ENCODE measurements at regions not wholly inside any gene's neighbourhood (a gene's known extent, or its start where the extent isn't known, plus 50 kb on each side); places are given as distances from the start of the nearest gene placed in this dataset.

DNA sequence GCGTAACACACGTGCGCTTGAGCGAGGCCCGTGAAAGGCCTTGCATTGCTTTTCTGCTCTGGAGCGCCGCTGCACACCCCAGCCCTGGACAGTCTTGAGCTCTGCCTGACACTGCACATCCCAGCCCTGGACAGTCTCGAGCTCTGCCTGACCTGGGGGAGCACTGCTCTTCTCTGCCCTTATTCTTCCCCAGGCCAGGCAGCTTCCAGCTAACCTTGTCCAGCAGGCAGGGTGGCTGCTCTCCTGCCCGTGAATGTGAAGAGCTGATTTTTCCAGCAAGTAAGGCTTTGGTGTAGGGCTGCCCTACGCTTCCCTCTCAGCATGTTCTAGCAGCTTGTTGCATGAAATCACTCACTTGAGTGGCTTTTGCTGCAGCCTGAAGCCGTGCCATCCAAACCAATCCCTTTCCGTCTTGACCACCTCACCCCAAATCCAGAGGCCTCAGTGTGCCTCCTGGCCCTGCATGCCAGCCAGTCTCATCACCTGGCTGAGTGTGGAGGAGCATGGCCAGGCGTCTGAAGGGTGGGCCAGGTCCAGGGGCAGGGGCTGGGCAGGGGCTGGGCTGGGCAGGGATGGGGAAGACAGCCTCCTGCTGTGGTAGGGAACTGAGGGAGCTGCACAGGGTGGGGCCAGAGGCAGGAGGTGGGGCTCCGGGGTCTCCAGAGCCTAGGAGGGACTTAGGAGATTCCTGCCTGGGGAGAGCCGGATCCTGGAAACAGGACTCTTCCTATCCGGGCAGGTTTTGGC lies 89.5 kb upstream of the B3GAT1 start:
- TF ChIP-seq, protein P1, sequence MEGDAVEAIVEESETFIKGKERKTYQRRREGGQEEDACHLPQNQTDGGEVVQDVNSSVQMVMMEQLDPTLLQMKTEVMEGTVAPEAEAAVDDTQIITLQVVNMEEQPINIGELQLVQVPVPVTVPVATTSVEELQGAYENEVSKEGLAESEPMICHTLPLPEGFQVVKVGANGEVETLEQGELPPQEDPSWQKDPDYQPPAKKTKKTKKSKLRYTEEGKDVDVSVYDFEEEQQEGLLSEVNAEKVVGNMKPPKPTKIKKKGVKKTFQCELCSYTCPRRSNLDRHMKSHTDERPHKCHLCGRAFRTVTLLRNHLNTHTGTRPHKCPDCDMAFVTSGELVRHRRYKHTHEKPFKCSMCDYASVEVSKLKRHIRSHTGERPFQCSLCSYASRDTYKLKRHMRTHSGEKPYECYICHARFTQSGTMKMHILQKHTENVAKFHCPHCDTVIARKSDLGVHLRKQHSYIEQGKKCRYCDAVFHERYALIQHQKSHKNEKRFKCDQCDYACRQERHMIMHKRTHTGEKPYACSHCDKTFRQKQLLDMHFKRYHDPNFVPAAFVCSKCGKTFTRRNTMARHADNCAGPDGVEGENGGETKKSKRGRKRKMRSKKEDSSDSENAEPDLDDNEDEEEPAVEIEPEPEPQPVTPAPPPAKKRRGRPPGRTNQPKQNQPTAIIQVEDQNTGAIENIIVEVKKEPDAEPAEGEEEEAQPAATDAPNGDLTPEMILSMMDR (IDR thresholded peaks at IDR 0.05), result no peak
- TF ChIP-seq POLR2A (IDR thresholded peaks at IDR 0.05), result no peak

Measured in thyroid gland (tissue), 4 donors.